GM18907 (cell line): ENCODE measurements at regions not wholly inside any gene's neighbourhood (a gene's known extent, or its start where the extent isn't known, plus 50 kb on each side); places are given as distances from the start of the nearest gene placed in this dataset.
"Not testable (repeated sequence)": the region's sequence is repeated elsewhere in the genome, so short reads cannot be mapped to it uniquely, and the experiment has no call there.

Experiments used
- ATAC-seq: cut with Tn5 transposase; IDR thresholded peaks from one replicate; pipeline ENCODE4 v1.9.1; 2021; ENCODE audit warnings: mild to moderate bottlenecking, moderate library complexity; ENCODE audit not compliant: unreplicated experiment

DNA sequence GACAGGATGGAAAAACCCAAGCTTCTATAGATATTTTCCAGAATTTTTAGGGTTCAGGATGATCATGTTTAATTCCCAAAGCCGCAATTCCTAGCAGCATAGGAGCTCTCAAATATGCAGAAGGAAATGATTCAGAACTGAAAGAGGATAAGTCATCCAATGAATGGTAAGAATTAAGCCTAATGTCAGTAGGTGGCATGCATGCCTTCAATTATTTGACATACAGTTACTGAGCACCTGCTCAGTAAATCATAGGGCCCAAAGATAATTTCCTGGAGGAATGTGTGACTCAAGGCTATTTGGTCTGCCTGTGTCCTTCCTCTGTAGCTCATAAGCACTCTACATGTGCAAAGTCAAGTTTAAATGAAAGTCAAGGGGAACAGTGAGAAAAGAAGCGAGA, 116.8 kb upstream of the SLC38A4 start:
- no peak for ATAC-seq

DNA sequence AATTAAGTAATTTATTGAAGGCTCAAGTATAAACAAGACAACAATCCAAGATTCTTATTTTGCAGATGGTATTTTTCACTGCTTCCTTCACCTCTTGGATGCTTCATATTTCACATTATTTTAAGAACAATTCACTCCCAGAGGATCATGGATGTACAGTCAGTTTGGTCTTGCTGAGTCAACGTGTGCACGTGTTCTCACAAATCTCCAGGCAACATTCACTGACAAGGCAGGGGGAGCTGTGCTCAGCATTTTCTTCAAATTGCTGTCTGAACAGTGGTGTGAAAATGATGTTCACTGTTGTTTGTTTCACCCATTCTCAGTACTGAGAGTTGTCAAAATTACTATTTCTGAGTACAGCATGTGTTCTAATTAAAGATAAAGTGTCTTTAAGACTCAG, 118.3 kb upstream of the SLC38A4 start:
- no peak for ATAC-seq

DNA sequence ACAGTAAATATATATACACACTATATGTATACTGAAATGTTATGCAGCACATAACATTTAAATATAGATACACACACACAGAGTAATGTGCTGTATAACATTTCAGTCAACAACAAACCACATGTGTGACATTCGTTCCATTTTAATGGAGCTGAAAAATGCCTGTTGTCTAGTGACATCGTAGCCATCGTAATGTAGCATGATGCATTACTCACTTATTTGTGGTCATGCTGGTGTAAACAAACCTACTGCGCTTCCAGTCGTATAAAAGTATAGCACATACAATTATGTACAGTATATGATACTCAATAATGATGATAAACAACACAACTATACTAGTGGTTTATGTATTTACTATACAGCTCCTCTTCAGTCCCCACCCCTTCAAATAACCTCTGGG, 119.0 kb upstream of the SLC38A4 start:
- no peak for ATAC-seq

DNA sequence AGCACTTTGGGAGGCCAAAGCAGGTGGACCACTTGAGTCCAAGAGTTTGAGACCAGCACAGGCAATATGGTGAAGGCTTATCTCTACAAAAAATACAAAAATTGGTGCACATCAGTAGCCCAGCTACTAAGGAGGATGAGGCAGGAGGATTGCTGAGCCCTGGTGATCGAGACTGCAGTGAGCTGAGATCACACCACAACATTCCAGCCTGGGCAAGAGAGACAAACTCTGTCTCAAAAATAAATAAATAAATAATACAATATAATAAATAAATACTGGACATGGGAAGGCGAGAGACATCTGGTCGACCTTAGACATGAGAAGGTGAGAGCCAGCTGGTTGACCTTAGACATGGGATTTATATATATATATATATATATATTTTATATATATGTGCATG, 119.8 kb upstream of the SLC38A4 start:
- no peak for ATAC-seq

DNA sequence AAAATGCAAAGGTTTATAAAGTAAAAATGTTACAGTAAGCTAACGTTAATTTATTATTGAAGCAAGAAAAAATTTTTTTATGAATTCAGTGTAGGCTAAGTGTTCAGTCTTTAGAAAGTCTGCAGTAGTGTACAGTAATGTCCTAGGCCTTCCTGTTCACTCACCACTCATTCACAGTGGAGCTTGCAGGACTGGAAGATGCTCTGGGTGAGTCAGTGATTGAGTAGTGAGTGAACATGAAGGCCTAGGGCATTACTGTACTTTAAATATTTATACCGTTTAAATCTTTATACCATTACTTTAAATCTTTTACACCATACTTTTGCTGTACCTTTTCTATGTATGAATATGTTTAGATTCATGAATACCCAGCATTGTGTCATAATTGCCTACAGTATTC, 120.3 kb upstream of the SLC38A4 start:
- no peak for ATAC-seq

DNA sequence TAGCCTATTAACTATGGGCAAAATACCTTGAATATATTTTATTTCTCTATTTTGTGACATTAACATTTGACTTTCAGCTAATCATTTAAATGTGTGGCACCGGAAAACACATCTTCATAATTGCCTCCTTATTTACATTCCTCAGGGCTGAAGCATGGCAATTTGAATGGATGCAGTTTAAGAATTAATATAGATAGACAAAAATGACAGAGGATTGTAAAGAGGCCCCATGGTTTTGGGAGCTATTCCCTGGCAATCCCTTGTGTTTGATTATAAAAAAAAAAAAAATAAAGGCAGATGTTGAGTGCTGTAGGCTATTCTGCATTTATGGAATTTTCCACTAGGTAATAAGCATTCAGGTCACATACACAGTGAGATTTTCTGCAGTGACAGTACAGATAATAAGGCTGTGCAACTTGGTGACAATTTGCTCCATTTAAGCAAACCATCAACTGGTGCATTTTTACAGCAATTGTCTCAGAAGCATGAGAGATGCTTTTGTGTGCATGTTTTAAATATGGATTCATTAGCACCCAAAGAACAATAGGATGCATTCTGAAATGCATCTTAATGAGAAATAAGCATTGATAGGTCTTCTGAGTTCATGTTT, 123.2 kb upstream of the SLC38A4 start:
- no peak for ATAC-seq

DNA sequence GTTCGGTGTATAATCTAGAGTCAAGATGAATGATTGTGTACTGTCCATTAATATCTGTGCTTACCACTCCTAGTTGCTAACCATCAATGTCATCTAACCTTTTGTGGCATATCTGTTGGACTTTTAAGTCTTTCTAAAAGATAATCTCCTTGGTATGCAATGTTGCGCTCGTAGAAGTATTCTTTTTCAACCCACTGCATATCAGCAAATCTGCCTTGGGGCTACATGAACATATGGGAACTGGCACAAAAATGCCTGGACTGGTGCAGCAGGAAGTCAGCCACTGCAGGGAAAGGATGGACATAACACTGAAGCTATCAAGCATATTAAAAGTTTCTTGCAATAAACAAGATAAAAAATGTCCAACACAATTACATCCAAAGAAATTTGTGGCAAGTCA, 124.3 kb upstream of the SLC38A4 start:
- ATAC-seq: no peak

DNA sequence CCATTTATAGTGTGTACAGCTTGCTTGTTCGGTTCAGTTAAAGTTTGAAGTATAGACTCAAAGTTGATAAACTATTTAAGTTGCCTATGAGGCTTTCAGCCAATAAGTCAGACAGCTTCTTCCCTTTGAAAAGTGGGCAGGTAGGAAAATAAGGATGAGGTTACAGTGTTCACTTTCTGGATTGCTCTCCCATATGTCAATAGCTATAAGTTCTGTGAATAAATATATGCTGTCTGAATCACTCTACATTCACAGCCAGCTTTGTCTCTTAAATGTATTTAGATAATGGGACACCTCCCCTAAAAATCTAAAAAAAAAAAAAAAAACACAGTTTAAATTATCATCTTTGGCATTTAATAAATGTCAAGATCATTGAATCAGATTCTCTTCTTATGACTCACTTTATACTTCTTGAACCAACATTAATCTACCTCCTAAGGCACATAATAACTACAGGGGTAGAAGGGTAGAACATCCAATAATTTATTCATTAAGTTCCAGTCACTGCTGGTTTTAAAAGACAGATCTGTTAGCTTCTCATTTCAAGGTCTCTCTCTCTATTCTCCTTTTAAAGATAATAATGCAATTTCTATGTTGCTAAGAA, 126.4 kb upstream of the PCED1B start:
- no peak for ATAC-seq

DNA sequence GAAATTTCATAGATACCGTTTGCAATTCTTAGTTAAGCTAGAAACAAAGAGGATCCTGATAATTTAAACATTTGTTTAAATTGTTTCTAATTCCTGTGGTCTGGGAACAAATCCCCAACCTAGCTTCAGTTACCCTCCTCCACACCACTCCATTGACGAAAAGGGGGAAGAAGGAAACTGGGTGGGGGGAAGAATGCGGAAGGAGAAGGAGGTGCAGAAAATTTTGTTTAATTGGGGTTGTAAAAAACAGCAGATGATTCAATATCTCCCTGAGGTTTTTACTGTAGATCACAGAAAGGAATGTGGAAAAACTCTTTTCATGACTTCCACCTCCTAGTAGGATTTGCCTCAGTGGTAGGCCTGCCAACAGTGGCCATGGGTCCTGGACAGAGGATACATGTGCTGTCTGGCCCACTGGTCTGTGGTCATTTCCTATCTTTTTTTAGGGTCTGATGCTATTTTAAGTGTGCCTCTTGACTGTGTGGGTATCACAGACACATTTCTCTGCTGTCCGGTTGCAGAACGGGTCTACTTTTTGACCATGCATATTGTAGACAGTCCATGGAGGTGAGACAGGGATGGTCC, 122.9 kb upstream of the PCED1B start:
- no peak for ATAC-seq

DNA sequence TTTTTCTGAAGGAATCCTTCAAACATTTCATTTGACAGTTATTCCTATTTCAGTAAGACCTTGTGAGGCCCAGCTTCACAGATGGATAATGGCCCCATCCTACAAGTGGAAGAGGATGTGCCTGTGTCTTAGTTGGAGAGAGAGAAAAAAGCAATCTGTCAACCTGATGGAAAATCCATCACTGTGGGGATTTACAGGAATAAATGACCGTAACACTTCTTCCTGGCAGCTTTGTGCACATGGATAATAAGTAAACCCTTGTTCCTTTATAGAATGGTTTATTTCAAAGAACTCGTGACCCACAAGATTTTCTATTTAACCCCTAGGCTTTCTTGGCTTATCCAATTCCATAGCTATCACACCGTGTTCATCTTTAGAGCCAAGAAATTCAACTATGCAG, 121.4 kb upstream of the PCED1B start:
- no peak for ATAC-seq

DNA sequence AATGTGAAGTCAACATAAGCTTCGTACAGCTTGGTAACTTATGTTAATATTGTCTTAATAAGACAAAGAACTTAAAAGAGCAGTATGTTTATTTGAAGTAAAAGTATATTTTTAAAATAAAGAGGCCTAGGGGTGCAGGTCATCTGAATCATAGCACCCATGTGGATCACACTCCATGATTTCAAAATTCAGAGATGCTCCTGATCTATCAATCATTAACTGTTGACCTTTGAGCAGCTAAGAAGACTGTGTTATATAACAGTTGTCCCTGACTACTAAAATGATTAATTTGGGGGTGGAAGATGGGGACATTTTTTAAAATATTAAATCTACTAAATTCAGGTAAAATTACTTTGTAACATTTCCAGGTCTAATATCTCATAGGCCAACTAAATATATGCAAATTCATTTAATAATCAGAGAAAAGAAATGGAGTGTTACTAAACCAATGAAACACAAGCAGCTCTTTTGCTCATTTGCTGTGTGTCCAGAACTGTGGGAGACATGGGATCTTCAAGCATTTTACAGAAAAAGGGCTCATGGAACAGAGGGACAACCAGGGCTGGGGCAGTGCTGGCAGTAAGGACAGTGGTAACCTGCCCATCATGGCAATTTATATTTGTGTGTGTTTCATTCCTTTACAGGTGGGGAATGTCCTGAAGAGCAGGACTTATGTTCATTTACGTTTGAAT, 120.7 kb upstream of the PCED1B start:
- no peak for ATAC-seq

DNA sequence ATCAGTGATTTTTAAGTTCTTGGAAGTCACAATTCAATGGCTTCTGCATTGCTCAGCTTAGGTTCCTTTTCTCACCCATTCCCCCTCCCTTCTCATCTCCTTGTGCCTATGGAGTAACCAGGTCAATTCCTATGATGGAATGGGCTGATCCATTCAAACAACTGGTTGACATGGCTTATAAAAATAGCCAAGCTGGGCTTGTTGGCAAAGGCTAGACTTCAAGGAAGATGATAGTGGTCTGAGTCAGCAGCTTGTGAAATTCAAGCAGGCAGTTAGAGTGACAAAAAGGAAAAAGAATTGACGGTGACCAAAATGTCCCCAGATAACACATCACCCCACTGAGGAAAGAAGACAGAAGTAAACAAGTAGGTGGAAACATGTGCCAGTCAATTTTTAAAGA, 119.9 kb upstream of the PCED1B start:
- ATAC-seq: no peak

DNA sequence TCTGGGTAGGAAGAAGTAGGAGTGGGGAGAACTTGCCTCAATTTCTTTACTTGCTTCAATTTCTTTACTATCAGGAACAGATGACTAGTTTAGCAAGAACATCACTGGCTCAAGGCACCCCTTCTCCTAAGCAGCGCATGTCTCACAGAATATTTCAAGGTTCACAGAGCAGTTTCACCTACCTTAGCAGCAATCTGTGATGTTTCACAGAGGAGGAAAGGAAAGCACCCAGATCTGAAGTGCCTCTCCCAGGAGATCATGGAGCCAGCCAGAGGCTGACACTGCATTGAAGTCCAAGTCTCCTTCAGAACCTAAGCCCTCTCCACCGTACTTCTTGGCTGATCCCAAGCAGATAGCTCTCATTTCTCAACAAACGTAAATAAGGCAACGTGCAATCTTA, 118.7 kb upstream of the PCED1B start:
- ATAC-seq: no peak

DNA sequence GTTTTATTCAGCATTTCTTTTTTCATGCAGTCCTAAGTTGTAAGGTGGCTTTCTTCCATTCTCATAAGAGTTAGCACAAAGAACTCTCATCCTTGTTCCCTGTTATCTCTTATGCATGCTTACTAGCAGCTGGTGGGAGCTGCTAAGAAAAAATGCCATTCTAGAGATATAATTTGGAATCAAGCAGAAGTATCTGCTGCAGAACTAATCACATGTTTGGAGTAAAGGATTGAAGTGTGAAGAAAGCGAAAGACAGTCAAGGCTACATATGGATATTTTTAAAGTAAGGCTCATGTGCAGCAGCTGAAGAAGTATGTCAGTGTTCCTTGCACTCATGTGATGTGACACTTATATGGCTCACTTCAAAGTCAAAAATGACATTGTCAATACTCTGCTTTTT, 116.2 kb upstream of the PCED1B start:
- no peak for ATAC-seq

DNA sequence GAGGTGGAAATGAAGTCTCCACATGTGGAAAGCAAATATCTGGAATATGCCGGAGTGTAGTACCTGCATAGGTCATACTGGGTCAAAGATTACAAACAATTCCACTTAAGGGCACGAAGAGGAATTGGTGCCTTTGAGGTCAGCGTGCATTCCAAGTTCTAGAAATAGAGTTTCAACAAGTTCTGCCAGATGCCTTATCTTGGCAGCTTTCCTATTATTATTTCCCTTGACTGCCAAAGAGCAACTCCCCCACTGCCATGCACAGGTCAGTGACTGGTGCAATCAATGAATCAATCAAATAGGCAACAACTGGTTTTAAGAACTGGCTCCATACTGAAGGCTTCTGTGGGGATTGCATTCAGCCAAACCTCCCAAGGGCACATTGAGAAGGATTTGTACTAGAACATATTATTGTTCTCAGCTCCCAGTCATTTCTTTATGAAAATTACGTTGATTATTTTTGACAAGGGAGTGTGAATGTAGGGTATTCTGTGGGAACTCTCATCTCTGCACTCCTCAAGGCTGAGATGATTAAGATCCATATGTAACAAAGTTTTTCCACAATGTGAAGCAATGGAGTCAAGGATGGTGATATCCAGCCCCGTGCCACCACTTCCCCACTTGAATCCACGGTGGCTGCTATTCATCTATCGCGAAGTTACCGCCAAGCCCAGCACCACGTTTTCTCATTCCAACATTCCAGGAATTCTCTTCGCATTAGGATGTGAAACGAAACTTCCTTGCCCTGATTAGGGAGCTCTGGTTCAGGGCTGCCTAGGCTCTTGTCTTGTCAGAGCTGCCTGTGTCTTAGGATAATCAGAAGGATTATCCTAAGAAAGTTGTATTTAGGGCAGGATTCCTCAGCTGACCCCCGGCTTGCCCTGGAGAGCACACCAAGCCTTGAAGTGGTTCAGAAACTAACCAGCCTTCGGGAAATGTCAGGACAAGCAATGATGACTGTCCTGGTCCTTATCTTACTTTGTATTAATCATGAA, 115.1 kb upstream of the PCED1B start:
- no peak for ATAC-seq

DNA sequence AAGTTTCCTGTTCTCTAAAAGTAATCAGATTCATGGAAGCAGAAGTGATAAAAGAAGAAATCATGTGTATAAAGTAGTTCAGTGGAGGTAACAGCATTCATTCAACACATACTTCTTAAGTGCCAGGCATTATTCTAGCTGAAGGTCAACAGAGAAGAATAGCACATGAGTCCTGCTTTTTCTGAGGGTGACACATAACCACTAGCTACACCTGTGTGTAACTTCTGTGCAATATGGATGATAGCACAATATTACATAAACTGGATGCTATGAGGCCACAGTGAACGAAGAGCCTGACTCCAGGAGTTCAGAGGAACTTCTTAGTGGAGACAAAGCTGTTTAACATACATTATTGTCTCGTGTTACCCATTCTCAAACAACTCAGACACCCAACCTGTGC, 114.3 kb upstream of the PCED1B start:
- no peak for ATAC-seq

DNA sequence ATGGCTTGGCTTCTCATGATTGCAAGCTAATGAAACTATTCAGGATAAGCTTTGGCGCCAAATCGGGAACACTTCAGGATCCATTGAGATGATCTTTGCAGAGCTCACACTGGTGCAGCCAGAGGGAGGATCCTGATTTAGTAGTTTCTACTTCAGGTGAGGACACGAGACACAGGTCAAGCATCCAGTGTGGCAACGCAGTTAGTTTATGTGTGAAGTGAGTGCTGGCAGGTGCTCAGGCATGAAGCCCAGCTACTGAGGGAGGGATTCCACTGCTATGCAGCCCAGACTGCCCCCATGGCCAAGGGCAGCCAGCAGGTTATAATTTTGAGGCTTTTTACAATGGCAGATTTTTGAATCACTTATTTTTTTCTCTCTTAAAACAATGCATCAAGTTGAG, 113.5 kb upstream of the PCED1B start:
- no peak for ATAC-seq

DNA sequence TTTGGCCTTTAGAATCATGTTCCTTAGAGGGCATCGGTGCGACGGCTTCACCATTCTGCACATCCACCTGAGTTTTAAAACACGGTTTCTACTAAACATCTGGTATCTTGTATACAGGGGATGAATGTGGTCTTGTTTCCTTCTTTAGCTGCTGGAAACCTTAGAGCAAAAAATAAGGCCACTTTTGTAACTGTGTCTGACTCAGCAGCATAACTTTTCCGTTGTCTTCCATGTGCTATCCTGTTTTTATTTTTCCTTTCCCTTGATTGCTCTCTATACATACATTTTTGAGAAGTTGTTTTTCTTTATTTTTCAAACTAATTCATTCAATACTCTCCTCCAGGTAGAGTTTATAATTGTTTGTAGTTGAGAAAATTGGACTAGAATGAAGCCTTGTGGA, 108.8 kb upstream of the PCED1B start:
- ATAC-seq: no peak

DNA sequence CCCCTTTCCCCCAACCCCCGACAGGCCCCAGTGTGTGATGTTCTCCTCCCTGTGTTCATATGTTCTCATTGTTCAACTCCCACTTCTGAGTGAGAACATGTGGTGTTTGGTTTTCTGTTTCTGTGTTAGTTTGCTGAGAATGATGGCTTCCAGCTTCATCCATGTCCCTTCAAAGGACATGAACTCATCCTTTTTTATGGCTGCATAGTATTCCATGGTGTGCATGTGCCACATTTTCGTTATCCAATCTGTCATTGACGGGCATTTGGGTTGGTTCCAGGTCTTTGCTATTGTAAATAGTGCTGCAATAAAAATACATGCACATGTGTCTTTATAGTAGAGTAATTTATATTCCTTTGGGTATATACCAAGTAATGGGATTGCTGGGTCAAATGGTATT, 105.5 kb upstream of the PCED1B start:
- not testable (repeated sequence) for ATAC-seq

DNA sequence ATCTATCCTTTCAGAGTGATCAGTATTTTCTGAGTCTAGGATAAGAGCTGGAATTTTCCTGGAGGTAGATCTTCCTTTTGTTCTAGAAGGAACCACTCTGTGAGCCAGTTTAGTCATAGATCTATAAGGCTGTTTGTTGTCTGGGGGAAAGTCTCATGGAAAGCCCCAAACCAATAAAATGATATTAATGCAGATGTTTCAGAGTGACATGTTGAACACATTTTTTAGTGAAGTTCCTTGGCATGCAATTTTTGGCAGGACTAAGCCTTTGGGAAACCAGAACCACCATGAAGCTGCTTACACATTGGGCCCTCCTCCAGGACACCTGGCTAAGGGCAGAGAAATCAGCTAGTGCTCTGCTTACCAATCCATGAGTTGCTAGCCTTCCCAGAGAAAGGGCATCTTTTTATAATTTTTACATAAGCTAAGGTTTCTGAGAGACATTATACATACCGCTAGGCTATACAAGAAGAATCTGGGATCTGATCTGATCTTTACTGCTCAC, 101.5 kb upstream of the PCED1B start:
- no peak for ATAC-seq

DNA sequence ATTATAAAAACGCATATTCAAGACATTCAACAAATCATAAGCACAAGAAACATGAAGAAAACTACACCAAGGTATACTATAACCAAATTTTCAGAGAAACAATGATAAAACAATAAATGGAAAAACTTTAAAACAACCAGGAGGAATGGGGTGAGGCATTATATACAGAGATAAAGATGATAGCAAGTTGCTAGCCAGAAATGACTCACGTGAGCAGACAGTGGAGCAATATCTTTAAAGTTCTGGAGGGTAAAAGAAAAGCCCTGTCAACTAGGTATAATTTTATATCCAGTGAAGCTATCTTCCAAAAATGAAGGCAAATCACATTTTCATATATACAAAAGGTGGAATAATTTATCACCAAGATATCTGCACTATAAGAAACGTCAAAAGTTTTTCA, 97.8 kb upstream of the PCED1B start:
- no peak for ATAC-seq
